GM18520 (cell line): ENCODE measurements at regions not wholly inside any gene's neighbourhood (a gene's known extent, or its start where the extent isn't known, plus 50 kb on each side); places are given as distances from the start of the nearest gene placed in this dataset.

Experiments
- ATAC-seq: cut with Tn5 transposase; IDR thresholded peaks from one replicate; pipeline ENCODE4 v1.9.1; 2021; ENCODE audit not compliant: unreplicated experiment

- ATAC-seq, result no peak
Measured at GRCh38 chr4:107115185-107115847, 79.2 kb upstream of the DKK2 start.

DNA sequence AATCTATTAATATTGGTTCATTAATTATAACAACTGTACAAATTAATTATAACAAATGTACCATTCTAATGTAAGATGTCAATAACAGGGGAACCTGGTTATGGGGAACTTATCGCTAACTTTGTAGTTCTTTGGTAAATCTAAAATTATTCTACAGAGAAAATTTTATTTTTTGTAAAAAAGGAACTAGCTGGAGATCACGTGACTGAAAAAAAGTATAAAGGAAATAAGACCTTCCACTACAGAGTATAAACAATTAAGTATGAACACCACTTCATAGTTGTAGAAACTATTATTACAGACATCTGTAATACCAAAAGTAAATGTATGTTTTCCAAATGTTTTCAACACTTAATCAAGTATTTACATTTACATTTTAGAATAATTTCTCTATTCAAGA, 77.9 kb upstream of the DKK2 start:
- ATAC-seq, result no peak

DNA sequence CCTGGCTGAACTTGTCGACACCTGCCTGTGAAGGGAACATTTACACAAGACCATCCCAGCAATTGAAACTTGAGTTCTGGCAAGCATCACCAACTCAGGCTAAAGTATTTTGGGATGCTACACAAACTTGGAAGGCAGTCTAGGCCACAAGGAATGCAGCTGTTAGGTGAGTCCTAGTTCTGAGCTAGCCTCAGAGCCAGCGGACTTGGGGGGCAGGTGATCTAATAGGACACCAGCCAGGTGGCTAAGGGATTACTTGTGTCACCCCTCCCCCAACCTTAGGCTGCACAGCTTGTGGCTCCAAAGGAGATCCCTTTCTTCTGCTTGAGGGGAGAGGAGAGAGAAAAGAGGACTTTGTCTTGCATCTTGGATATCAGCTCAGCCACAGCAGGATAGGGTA, 62.3 kb upstream of the DKK2 start:
- no peak for ATAC-seq

DNA sequence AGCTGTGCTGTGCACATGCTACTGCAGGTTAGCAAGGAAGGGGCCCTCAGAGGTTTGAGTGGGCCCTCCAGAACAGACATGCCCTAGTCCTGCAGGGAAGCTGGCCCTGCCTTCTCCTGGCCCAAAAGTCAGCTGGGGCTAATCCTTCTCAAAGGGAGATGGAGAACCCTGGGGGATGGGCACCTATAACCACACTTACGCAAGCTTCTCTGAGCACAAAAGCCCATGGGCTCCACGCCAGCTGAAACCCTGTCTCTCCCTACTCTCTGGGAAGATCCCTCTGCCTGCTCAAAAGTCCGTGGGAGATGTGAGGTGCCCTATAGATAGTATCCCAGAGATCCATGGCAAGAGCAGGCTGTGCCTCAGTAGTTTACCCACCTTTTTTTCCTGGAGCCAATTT, 58.9 kb upstream of the DKK2 start:
- no peak for ATAC-seq

- peak; percentile 96 for ATAC-seq
Measured at GRCh38 chr4:107094332-107094731, 58.2 kb upstream of the DKK2 start.
